Stimulated activated CD4-positive, alpha-beta T cell treated with anti-CD3 and anti-CD28 coated beads, Interleukin-15, amount 100 ng/mL, for 48 hours (primary cell): ENCODE measurements at regions not wholly inside any gene's neighbourhood (a gene's known extent, or its start where the extent isn't known, plus 50 kb on each side); places are given as distances from the start of the nearest gene placed in this dataset.

ENCODE experiments used
- DNase-seq, 2 donors: peaks; one replicate each; pipeline ENCODE4 v3.0.0-alpha.2; 2020; ENCODE audit warnings: low read depth in 2 of 2

- no peak for DNase-seq
These were observed 131.7 kb downstream of the CLCN4 start for GRCh38 chrX:10288373-10288975.

- DNase-seq = no peak
These were observed 139.8 kb downstream of the CLCN4 start for GRCh38 chrX:10296576-10296975.

GRCh38 chrX:10310511-10310910 lies 153.7 kb downstream of the CLCN4 start:
- no peak for DNase-seq

- no peak for DNase-seq
These were observed 157.8 kb downstream of the CLCN4 start for GRCh38 chrX:10314530-10315104.

GRCh38 chrX:10325611-10326010 lies 168.8 kb downstream of the CLCN4 start:
- DNase-seq = no peak

- DNase-seq = no peak
These were observed 169.8 kb downstream of the CLCN4 start for GRCh38 chrX:10326578-10326977.

- DNase-seq = no peak
These were observed 170.9 kb downstream of the CLCN4 start for GRCh38 chrX:10327651-10328050.

GRCh38 chrX:10329984-10330383 lies 173.2 kb downstream of the CLCN4 start:
- no peak for DNase-seq

GRCh38 chrX:10341309-10341708 lies 184.5 kb downstream of the CLCN4 start:
- DNase-seq = no peak

- no peak for DNase-seq
These were observed 193.4 kb downstream of the CLCN4 start for GRCh38 chrX:10350221-10350620.

GRCh38 chrX:10350981-10351380 lies 194.2 kb downstream of the CLCN4 start:
- DNase-seq = no peak

GRCh38 chrX:10352536-10352935 lies 195.8 kb downstream of the CLCN4 start:
- DNase-seq = no peak

- peak in 1 of 2 donors; percentile 0 for DNase-seq
These were observed 200.2 kb downstream of the CLCN4 start for GRCh38 chrX:10356979-10357378.

- no peak for DNase-seq
These were observed 202.2 kb downstream of the CLCN4 start for GRCh38 chrX:10358958-10359357.

GRCh38 chrX:10360116-10360515 lies 203.3 kb downstream of the CLCN4 start:
- DNase-seq = no peak

- DNase-seq = no peak
These were observed 208.9 kb downstream of the CLCN4 start for GRCh38 chrX:10365532-10366265.

- no peak for DNase-seq
These were observed 210.6 kb downstream of the CLCN4 start for GRCh38 chrX:10367406-10367805.

- DNase-seq = no peak
These were observed 214.2 kb downstream of the CLCN4 start for GRCh38 chrX:10370976-10371375.

GRCh38 chrX:10377427-10377826 lies 220.7 kb downstream of the CLCN4 start:
- no peak for DNase-seq

GRCh38 chrX:10379878-10380277 lies 223.1 kb downstream of the CLCN4 start:
- no peak for DNase-seq

- DNase-seq = no peak
These were observed 223.5 kb downstream of the CLCN4 start for GRCh38 chrX:10380300-10380699.

- no peak for DNase-seq
These were observed 224.4 kb downstream of the CLCN4 start for GRCh38 chrX:10381193-10381592.

- no peak for DNase-seq
These were observed 230.2 kb downstream of the CLCN4 start for GRCh38 chrX:10387011-10387410.
